Right hindlimb (tissue), 1 donor: ENCODE measurements at regions not wholly inside any gene's neighbourhood (a gene's known extent, or its start where the extent isn't known, plus 50 kb on each side); places are given as distances from the start of the nearest gene placed in this dataset.
"Not testable (repeated sequence)": the region's sequence is repeated elsewhere in the genome, so short reads cannot be mapped to it uniquely, and the experiment has no call there.

Experiments used
- DNase-seq: peaks from one replicate; pipeline ENCODE4 v3.0.0-alpha.2; 2018

GRCh38 chr13:87878706-87879105 lies 207.5 kb downstream of the SLITRK5 start:
- DNase-seq: no peak

GRCh38 chr13:87884884-87885283 lies 213.7 kb downstream of the SLITRK5 start:
- DNase-seq: no peak

DNA sequence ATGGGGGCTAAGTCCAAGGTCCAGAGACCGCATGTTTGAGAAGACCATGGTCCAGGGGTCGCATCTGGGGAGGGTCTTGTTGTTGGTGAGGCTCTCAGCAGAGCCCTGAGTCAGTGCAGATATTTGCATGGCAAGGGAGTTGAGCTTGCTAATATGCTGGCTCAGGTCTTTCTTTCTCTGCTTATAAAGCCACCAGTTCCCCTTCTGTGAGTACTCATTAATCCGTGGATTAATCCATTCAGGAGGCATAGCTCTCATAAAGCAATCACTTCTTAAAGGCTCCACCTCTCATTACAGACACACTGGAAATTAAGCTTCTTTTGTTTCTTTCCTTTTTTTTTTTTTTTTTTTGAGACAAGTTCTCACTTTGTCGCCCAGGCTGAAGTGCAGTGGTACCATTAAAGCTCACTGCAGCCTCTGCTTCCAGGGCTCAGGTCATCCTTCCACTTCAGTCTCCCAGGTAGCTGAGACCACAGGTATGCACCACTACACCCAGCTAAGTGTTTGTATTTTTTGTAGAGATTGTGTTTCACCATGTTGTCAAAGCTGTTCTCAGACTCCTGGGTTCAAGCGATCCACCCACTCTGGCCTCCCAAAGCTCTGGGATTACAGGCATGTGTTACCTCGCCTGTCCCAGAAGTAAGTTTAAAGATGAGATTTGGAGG lies 216.4 kb downstream of the SLITRK5 start:
- no peak for DNase-seq

DNA sequence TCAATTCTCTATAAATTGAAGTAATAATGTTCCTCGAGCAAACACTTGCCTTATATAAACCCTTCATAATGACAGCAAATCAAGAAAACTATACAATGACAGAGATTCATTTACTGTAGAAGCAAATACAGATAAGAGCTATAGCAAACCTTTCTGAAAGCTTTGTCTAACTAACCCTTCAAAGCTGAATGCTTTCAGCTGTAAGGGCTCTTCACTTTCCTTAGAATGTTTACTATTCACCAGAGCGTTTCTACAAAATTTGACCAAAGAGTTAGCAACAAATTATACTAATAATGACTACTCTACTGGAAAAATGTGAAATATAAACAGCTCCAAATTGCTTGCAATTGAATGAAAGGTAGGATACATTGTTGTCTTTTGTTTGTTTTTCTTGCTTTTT lies 218.1 kb downstream of the SLITRK5 start:
- DNase-seq: no peak

GRCh38 chr13:87893186-87893585 lies 222.0 kb downstream of the SLITRK5 start:
- no peak for DNase-seq

DNA sequence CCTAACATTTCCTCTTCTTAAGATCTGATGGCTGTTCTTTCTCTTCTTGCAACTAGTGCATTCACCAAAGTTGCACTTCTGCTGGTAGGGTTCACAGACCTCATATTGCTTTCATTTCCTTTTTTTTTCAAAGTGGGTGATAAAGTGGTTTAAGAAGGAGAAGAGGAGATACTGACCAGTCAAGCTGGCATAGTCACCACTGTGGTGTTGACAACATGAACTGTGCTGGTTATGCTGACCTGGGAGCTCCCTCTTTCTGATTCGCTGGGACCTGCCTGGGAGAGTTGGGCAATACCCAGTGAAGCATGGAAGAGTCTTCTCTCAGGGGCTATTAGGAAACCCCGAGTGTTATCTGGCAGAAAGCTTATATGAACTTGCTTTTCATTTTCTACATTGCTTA lies 222.9 kb downstream of the SLITRK5 start:
- DNase-seq: no peak

DNA sequence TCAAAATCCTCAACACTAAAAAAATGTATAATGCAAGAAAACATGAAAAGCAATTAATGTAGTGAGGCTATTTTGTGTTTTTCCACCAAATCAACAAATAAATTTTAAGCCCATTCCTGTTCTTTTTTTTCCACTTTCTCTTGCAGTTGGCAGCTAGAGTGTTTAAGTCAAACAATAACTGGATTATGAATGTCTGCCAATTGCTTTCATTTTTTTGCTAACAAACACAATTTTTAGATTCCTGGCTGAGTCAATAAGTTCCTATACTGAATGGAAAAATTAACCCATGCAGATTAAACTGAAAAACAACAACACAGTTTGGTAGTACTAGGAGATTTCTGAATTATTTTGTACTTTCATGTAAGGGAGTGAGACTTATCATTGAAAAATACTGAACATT lies 232.4 kb downstream of the SLITRK5 start:
- DNase-seq: no peak

- peak; percentile 21 for DNase-seq
These were observed 235.2 kb downstream of the SLITRK5 start for GRCh38 chr13:87906411-87906810.

- DNase-seq: no peak
These were observed 236.0 kb downstream of the SLITRK5 start for GRCh38 chr13:87907202-87907601.

- DNase-seq: no peak
These were observed 248.8 kb downstream of the SLITRK5 start for GRCh38 chr13:87919956-87920355.

- no peak for DNase-seq
These were observed 252.6 kb downstream of the SLITRK5 start for GRCh38 chr13:87923753-87924152.

DNA sequence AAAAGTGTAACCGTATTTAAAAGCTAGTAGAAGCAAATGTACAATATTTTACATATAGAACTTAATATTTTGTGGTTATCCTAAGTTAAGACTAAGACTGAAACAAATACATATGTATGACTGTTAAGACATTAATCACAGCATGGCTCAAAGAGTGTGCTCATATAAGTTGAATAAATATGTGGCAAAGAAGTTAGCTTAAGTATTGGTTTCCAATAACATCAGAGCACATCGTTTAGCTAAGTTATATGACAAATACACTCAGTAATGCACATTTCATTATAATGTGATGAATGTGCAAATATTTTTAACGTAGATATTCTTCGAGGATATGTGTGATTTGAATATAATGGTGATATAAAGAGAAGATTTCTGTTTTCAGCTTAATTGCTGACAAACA lies 253.8 kb downstream of the SLITRK5 start:
- DNase-seq: no peak

GRCh38 chr13:87940776-87941175 lies 269.6 kb downstream of the SLITRK5 start:
- no peak for DNase-seq

DNA sequence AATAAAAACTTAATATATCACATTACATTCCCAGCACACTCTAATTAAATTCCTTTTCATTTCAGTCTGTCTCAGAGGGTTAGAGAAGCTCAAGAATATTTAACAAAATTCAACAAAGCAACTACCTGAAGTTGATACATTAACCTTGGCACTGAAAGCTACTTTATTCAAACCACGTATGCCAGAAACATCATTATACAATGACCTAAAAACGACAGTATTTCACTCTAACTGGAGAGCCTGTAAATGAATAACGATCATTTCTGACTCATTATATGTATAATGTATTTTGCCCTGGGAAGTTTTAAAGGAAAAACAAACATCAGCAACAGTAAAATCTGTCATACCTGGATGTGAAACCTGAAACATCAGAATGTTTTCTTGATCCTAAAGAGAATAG lies 270.1 kb downstream of the SLITRK5 start:
- no peak for DNase-seq

GRCh38 chr13:87942205-87942604 lies 271.0 kb downstream of the SLITRK5 start:
- no peak for DNase-seq

DNA sequence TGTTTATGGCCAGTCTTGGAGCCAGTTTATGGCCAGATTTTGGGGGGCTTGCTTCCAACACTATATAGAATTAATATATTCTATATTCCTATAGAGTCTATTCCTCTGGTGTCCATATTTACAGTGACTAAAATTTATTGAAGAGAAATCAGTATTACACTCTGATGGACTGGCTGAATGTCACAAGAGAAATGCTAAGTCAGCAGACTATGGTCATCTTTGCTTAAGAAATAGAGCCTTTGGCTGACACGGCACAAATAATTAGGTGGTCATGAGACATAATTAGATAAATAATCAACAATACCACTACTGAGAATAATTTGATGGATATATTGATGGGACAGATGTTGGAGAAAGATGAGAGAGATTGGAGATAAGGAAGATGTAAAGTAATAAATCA lies 272.9 kb downstream of the SLITRK5 start:
- DNase-seq: no peak

DNA sequence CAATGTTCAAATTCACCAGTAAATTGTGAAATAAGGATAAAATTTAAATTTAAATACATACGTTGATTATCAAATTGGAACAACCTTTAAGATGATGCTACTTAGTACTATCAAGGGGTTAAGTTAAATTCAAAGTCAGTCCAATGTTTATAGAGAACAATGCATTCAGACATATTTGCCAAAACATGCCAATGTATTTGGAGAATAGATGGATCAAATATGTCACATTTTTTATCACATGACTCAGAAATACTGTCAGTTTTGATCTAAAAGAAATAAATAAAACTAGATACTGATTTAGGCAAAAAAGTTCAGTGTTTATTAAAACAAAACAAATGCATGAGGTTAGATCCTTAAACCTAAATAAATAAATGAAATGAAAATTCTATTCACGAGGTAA lies 281.2 kb downstream of the SLITRK5 start:
- DNase-seq: no peak

- no peak for DNase-seq
These were observed 282.2 kb downstream of the SLITRK5 start for GRCh38 chr13:87953381-87953780.

DNA sequence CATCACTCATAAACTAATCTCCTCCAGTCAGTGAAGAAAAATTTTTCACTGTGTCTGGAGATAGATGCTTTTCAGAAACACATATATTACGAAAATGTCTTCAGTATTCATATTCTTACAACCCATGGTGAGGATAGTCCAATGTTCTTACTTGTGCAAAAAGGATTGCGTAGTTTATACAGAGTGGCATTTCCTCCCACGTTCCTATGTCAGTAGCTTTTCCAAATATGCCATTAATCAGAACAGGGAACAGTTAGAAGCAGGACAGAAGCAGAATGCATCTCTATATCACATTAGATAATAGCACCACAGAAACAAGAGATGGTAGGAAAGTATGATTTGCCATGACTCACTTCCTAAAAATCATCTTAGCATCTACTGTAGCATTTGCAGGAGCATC lies 282.9 kb downstream of the SLITRK5 start:
- DNase-seq: no peak

DNA sequence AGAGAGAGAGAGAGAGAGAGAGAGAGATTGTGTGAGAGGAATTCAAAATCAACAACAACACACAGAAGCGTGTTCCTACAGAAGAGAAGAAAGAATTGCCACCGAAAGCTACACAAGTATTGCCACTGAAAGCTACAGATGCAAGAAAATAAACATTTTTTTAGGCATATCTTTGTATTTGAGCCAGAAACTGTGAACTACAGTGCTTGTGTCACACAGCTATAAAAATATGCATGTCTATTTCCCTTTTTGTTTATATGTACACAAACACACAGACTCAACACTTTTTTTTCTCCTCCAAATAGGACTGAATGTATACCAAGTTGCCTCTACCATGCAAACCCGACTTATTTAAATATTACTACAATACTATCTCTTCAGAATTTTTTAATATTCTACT lies 290.4 kb downstream of the SLITRK5 start:
- DNase-seq: no peak

DNA sequence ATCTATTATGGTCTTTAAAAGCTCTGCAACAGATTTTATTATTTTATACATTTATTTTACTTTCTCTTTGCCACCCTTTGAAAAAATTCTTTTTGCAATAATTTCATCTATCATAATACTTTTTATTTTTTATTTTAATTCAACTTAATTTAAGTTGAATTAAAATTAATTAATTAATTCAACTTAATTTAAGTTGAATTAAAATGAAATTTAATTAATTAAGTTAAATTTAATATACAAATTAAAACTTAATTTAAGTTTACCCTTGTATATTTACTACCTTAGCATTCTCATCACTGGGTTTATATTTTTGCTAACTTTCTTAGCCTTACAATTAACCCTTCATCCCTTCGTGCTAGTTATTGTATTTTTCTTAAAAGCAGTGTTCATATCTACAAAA lies 301.4 kb downstream of the SLITRK5 start:
- DNase-seq: no peak

GRCh38 chr13:87975035-87975434 lies 303.9 kb downstream of the SLITRK5 start:
- no peak for DNase-seq

DNA sequence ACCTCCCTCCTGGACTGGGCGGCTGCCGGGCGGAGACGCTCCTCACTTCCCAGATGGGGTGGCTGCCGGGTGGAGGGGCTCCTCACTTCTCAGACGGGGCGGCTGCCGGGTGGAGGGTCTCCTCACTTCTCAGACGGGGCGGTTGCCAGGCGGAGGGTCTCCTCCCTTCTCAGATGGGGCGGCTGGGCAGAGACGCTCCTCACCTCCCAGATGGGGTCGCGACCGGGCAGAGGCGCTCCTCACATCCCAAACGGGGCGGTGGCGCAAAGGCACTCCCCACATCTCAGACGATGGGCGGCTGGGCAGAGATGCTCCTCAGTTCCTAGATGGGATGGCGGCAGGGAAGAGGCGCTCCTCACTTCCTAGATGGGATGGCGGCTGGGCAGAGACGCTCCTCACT lies 305.5 kb downstream of the SLITRK5 start:
- not testable (repeated sequence) for DNase-seq

DNA sequence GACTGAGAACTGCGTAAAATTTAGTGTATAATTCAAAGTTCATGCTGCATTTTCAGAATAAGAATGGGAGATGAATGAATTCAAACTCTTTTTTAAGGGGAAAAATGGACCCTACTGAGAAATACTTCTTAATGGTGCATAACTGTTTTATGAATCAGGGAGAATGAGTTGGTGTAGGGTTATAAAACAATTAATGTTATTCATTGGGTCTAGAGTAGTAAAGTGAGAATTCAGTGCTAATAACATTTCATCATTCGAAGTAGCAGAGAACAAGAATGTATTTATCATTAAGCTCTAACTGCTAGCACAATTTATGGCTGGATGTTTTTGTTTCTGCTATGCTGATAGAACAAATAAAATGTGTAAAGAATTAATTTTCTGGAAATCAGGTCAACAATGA lies 310.2 kb downstream of the SLITRK5 start:
- no peak for DNase-seq

DNA sequence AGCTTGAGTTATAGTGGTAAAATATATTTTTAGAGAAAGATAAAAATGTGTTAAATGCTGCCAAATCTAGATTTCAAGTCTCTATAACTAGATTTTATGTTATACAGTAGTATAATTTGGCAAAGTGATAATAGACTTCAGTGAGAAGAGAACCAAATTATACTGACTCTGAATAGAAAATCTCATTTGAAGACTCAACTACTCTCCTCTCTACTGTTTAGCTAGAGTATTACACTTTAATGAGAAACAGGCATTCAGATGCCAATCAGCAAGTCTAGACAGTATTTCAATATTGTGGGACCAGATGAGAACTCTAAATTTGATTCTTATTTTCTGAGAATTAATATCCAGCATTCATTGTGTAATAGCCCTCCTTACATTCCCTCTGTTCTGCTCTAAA lies 311.2 kb downstream of the SLITRK5 start:
- DNase-seq: no peak
